ENCODE measurements at regions not wholly inside any gene's neighbourhood (a gene's known extent, or its start where the extent isn't known, plus 50 kb on each side); places are given as distances from the start of the nearest gene placed in this dataset.

- ChIA-PET POLR2A (interaction anchor here (4.8 kb wide), 1 partner anchor 15 kb away, joined by 23 read pairs; no protein-coding TSS in a partner anchor), CTCF (no interaction called here)
- no peak for DNase-seq (ENCODE audit: unreplicated experiment)
- Mint-ChIP-seq H3K4me1 (ENCODE audit: insufficient read depth, unreplicated experiment) (no peaks in the 10 kb centered on the region), H3K27me3 (ENCODE audit: insufficient read depth, unreplicated experiment) (no peaks in the 10 kb centered on the region), H3K4me3 (ENCODE audit: unreplicated experiment) (no peak overlapping the region), H3K27ac (ENCODE audit: low read depth, unreplicated experiment) (no peak overlapping the region), H3K9me3 (ENCODE audit: unreplicated experiment) (peaks cover 8% of the 10 kb centered on the region), H3K36me3 (ENCODE audit: insufficient read depth, unreplicated experiment) (no peaks in the 10 kb centered on the region)
- no peak for TF ChIP-seq CTCF (IDR thresholded peaks at IDR 0.05; ENCODE audit: unreplicated experiment)
- no TSS peak for BruUV-seq (replicated peaks)
- intact Hi-C loops (cut with micrococcal nuclease), result no loop called here
Measured at GRCh38 chr5:163635631-163636030, 130.2 kb downstream of the MAT2B start.

- H3K9me3 Mint-ChIP-seq (ENCODE audit: unreplicated experiment), result peaks cover 15% of the 10 kb centered on the region
- peaks cover 10% of the 10 kb centered on the region for H3K4me1 Mint-ChIP-seq (ENCODE audit: insufficient read depth, unreplicated experiment)
- TF ChIP-seq CTCF (IDR thresholded peaks at IDR 0.05; ENCODE audit: unreplicated experiment), result no peak
- H3K27me3 Mint-ChIP-seq (ENCODE audit: insufficient read depth, unreplicated experiment), result no peaks in the 10 kb centered on the region
- no peak overlapping the region for H3K27ac Mint-ChIP-seq (ENCODE audit: low read depth, unreplicated experiment)
- intact Hi-C loops (cut with micrococcal nuclease), result no loop called here
- H3K36me3 Mint-ChIP-seq (ENCODE audit: insufficient read depth, unreplicated experiment), result no peaks in the 10 kb centered on the region
- H3K4me3 Mint-ChIP-seq (ENCODE audit: unreplicated experiment), result no peak overlapping the region
- POLR2A ChIA-PET, result interaction anchor here (0.6 to 1.3 kb wide), 2 partner anchors 8 to 606 kb away, joined by 3 to 4 read pairs; no protein-coding TSS in a partner anchor
- no peak for DNase-seq (ENCODE audit: unreplicated experiment)
- CTCF ChIA-PET, result interaction anchor here (0.6 to 0.8 kb wide), 2 partner anchors 101 to 1044 kb away, joined by 3 to 5 read pairs; no protein-coding TSS in a partner anchor
- no TSS peak for BruUV-seq (replicated peaks)
Measured at GRCh38 chr5:163642904-163643303, 137.5 kb downstream of the MAT2B start.

GRCh38 chr5:163645421-163646416 lies 140.3 kb downstream of the MAT2B start:
- Mint-ChIP-seq H3K27me3 (ENCODE audit: insufficient read depth, unreplicated experiment) (no peaks in the 10 kb centered on the region), H3K9me3 (ENCODE audit: unreplicated experiment) (peaks cover 13% of the 10 kb centered on the region), H3K4me3 (ENCODE audit: unreplicated experiment) (no peak overlapping the region), H3K36me3 (ENCODE audit: insufficient read depth, unreplicated experiment) (no peaks in the 10 kb centered on the region), H3K4me1 (ENCODE audit: insufficient read depth, unreplicated experiment) (peaks cover 27% of the 10 kb centered on the region), H3K27ac (ENCODE audit: low read depth, unreplicated experiment) (peak overlapping the region; percentile 8)
- peak; percentile 19 for DNase-seq (ENCODE audit: unreplicated experiment)
- no peak for TF ChIP-seq CTCF (IDR thresholded peaks at IDR 0.05; ENCODE audit: unreplicated experiment)
- ChIA-PET POLR2A (interaction anchor here (0.5 to 1.1 kb wide), 2 partner anchors 15 to 52 kb away, joined by 3 read pairs; no protein-coding TSS in a partner anchor), CTCF (interaction anchor here (0.6 to 1.9 kb wide), 10 partner anchors 11 to 371 kb away, joined by 3 to 6 read pairs (median 4); no protein-coding TSS in a partner anchor)
- no TSS peak for BruUV-seq (replicated peaks)
- intact Hi-C loops (cut with micrococcal nuclease), result no loop called here

GRCh38 chr5:163649514-163649913 lies 144.1 kb downstream of the MAT2B start:
- ChIA-PET CTCF (interaction anchor here (0.6 to 0.7 kb wide), 3 partner anchors 78 to 1934 kb away, joined by 3 to 4 read pairs (median 3); no protein-coding TSS in a partner anchor), POLR2A (interaction anchor here (0.7 to 2.5 kb wide), 8 partner anchors 9 to 146 kb away, joined by 3 to 23 read pairs (median 4); partner anchors contain the start of gene MAT2B)
- Mint-ChIP-seq H3K4me1 (ENCODE audit: insufficient read depth, unreplicated experiment) (peaks cover 33% of the 10 kb centered on the region), H3K27me3 (ENCODE audit: insufficient read depth, unreplicated experiment) (no peaks in the 10 kb centered on the region), H3K27ac (ENCODE audit: low read depth, unreplicated experiment) (peak overlapping the region; percentile 96), H3K4me3 (ENCODE audit: unreplicated experiment) (peak overlapping the region; percentile 3), H3K9me3 (ENCODE audit: unreplicated experiment) (peaks cover 31% of the 10 kb centered on the region), H3K36me3 (ENCODE audit: insufficient read depth, unreplicated experiment) (no peaks in the 10 kb centered on the region)
- intact Hi-C loops (cut with micrococcal nuclease), result no loop called here
- TF ChIP-seq CTCF (IDR thresholded peaks at IDR 0.05; ENCODE audit: unreplicated experiment), result no peak
- no TSS peak for BruUV-seq (replicated peaks)
- peak; percentile 99 for DNase-seq (ENCODE audit: unreplicated experiment)

Data from MCF 10A (cell line).